Esophagus squamous epithelium (tissue), 4 donors: ENCODE measurements at regions not wholly inside any gene's neighbourhood (a gene's known extent, or its start where the extent isn't known, plus 50 kb on each side); places are given as distances from the start of the nearest gene placed in this dataset.

ENCODE experiments used
- CTCF ChIP-seq, 6 experiments: fragments of 450-650 bp in 4 of 6; fragments of 200-600 bp in 2 of 6; sonication (generic) in 2 of 6; IDR thresholded peaks; one replicate each; pipeline ENCODE4 v1.5.1; 2016 to 2019; ENCODE audit warnings: antibody characterized with exemption in 6 of 6, mild to moderate bottlenecking in 4 of 6, moderate library complexity in 4 of 6
- POLR2A ChIP-seq, 4 donors: fragments of 450-650 bp; IDR thresholded peaks; one replicate each; pipeline ENCODE4 v1.6.1; 2017; ENCODE audit warnings: antibody characterized with exemption in 4 of 4, mild to moderate bottlenecking in 4 of 4, moderate library complexity in 3 of 4

GRCh38 chr7:10723832-10724231 is 249.8 kb upstream of the PHF14 start:
- TF ChIP-seq CTCF (IDR thresholded peaks at IDR 0.05) (no peak), POLR2A (IDR thresholded peaks at IDR 0.05) (no peak)
